Kidney (tissue), 13 donors: ENCODE measurements at regions not wholly inside any gene's neighbourhood (a gene's known extent, or its start where the extent isn't known, plus 50 kb on each side); places are given as distances from the start of the nearest gene placed in this dataset.

Source experiments
- DNase-seq, 5 donors: peaks; one replicate each; pipeline ENCODE4 v3.0.0-alpha.2; 2013 to 2020
- FAIRE-seq: peaks from 2 replicates; lab custom pipeline; 2012; peaks lifted over from hg19 to GRCh38; lab: Jason Lieb, UNC
- H3K27ac ChIP-seq, 2 donors: one replicate each; pipeline ENCODE4 v1.7.0; 2013; ENCODE audit warnings: low read depth in 2 of 2, low read length in 2 of 2, inconsistent platforms in 1 of 2
- H3K27me3 ChIP-seq: one replicate; pipeline ENCODE4 v1.7.1; 2013; ENCODE audit warnings: low read length, inconsistent platforms; ENCODE audit not compliant: control insufficient read depth, insufficient read depth
- H3K36me3 ChIP-seq, 3 donors: one replicate each; pipeline versions ENCODE4 v1.7.0 to v1.7.1; 2013; ENCODE audit warnings: low read length in 3 of 3, control low read depth in 1 of 3, inconsistent platforms in 1 of 3; ENCODE audit not compliant: insufficient read depth in 3 of 3, control insufficient read depth in 2 of 3
- H3K4me1 ChIP-seq, 3 donors: one replicate each; pipeline versions ENCODE4 v1.7.0 to v1.7.1; 2013; ENCODE audit warnings: low read length in 3 of 3, inconsistent platforms in 1 of 3, low read depth in 1 of 3; ENCODE audit not compliant: control insufficient read depth in 2 of 3, insufficient read depth in 2 of 3
- H3K4me3 ChIP-seq, 3 donors: one replicate each; pipeline versions ENCODE4 v1.7.0 to v1.8.1; 2013; ENCODE audit warnings: low read length in 3 of 3, control low read depth in 1 of 3, inconsistent platforms in 1 of 3
- H3K9ac ChIP-seq, 3 donors: one replicate each; pipeline versions ENCODE4 v1.7.0 to v1.7.1; 2013; ENCODE audit warnings: low read length in 3 of 3, control low read depth in 1 of 3, inconsistent platforms in 1 of 3
- H3K9me3 ChIP-seq, 3 donors: one replicate each; pipeline versions ENCODE4 v1.7.0 to v1.7.1; 2013; ENCODE audit warnings: low read length in 3 of 3, control low read depth in 1 of 3, inconsistent platforms in 1 of 3; ENCODE audit not compliant: control insufficient read depth in 2 of 3, insufficient read depth in 1 of 3
- intact Hi-C: fragments of 100-400 bp; cut with DNase I; formaldehyde crosslinking; loops from one replicate; pipeline ENCODE4 v1.11.1; 2022
- TF ChIP-seq, protein P1 (sequence below): IDR thresholded peaks from 3 replicates; pipeline ENCODE4 v1.5.1; 2012; ENCODE audit warnings: mild to moderate bottlenecking, moderate library complexity, borderline replicate concordance; ENCODE audit not compliant: insufficient read depth; ENCODE audit errors: extremely low read depth
- donor health status: control.
- donor health status: control.
- donor health status: control.
- donor health status: control.
- donor health status: control.
- donor health status: DM: yes; HTN: yes; CAD: no.
- donor health status: Normal renal cell carcinoma (clear cell type).

- Histone ChIP-seq H3K4me3 (no peak overlapping the region), H3K36me3 (no peaks in the 10 kb centered on the region), H3K4me1 (no peaks in the 10 kb centered on the region), H3K9ac (no peak overlapping the region), H3K9me3 (no peaks in the 10 kb centered on the region), H3K27me3 (no peaks in the 10 kb centered on the region), H3K27ac (no peak overlapping the region)
- intact Hi-C loops = no loop called here
- DNase-seq (no peak), FAIRE-seq (no peak)
- TF ChIP-seq, protein P1, sequence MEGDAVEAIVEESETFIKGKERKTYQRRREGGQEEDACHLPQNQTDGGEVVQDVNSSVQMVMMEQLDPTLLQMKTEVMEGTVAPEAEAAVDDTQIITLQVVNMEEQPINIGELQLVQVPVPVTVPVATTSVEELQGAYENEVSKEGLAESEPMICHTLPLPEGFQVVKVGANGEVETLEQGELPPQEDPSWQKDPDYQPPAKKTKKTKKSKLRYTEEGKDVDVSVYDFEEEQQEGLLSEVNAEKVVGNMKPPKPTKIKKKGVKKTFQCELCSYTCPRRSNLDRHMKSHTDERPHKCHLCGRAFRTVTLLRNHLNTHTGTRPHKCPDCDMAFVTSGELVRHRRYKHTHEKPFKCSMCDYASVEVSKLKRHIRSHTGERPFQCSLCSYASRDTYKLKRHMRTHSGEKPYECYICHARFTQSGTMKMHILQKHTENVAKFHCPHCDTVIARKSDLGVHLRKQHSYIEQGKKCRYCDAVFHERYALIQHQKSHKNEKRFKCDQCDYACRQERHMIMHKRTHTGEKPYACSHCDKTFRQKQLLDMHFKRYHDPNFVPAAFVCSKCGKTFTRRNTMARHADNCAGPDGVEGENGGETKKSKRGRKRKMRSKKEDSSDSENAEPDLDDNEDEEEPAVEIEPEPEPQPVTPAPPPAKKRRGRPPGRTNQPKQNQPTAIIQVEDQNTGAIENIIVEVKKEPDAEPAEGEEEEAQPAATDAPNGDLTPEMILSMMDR = no peak
These were observed 81.2 kb downstream of the CXXC4 start for GRCh38 chr4:104413487-104413886.

GRCh38 chr4:104412344-104412743 lies 82.3 kb downstream of the CXXC4 start:
- Histone ChIP-seq H3K4me1 (no peaks in the 10 kb centered on the region), H3K4me3 (no peak overlapping the region), H3K27me3 (no peaks in the 10 kb centered on the region), H3K9me3 (no peaks in the 10 kb centered on the region), H3K36me3 (no peaks in the 10 kb centered on the region), H3K27ac (no peak overlapping the region), H3K9ac (no peak overlapping the region)
- intact Hi-C loops = no loop called here
- DNase-seq (no peak), FAIRE-seq (no peak)
- TF ChIP-seq, protein P1 = no peak

DNA sequence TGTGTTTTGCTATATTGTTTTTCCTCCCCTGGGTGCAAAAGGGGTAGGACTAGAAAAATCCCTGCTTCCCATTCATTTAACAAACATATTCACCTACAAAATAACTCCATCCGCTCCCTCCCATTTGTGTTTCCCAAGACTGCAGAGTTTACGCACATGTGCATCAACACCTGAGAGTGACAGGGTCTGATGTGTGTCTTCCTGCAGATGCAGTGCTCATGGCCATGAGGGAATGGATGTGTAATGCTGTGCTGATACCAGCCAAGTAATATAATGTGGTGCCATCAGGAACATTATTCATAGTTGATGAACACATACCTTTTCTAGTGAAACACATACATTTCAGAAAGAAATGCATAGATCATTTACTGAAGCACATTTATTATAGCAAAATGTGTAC lies 83.2 kb downstream of the CXXC4 start:
- DNase-seq (no peak), FAIRE-seq (no peak)
- H3K9ac ChIP-seq = no peak overlapping the region
- H3K9me3 ChIP-seq = no peaks in the 10 kb centered on the region
- H3K36me3 ChIP-seq = no peaks in the 10 kb centered on the region
- TF ChIP-seq, protein P1 = no peak
- H3K4me3 ChIP-seq = no peak overlapping the region
- no peaks in the 10 kb centered on the region for H3K27me3 ChIP-seq
- intact Hi-C loops = no loop called here
- H3K4me1 ChIP-seq = no peaks in the 10 kb centered on the region
- H3K27ac ChIP-seq = no peak overlapping the region

GRCh38 chr4:104408878-104409277 lies 85.8 kb downstream of the CXXC4 start:
- FAIRE-seq (no peak), DNase-seq (no peak)
- H3K9ac ChIP-seq = no peak overlapping the region
- H3K9me3 ChIP-seq = no peaks in the 10 kb centered on the region
- intact Hi-C loops = no loop called here
- no peaks in the 10 kb centered on the region for H3K4me1 ChIP-seq
- H3K4me3 ChIP-seq = no peak overlapping the region
- H3K36me3 ChIP-seq = no peaks in the 10 kb centered on the region
- TF ChIP-seq, protein P1 = no peak
- H3K27me3 ChIP-seq = no peaks in the 10 kb centered on the region
- H3K27ac ChIP-seq = no peak overlapping the region
